NCI-H82 treated with DMSO at 0.1 percent for 48 hours (cell line): ENCODE measurements at regions not wholly inside any gene's neighbourhood (a gene's known extent, or its start where the extent isn't known, plus 50 kb on each side); places are given as distances from the start of the nearest gene placed in this dataset.
"Not testable (repeated sequence)": the region's sequence is repeated elsewhere in the genome, so short reads cannot be mapped to it uniquely, and the experiment has no call there.

Experiments used
- DNase-seq: peaks from one replicate; lab custom pipeline; 2025; ENCODE audit not compliant: unreplicated experiment; lab: John Stamatoyannopoulos, UW

GRCh38 chr11:103727262-103727661, 309.2 kb upstream of the DDI1 start:
- DNase-seq = no peak

GRCh38 chr11:103729617-103730016, 306.8 kb upstream of the DDI1 start:
- DNase-seq = peak; percentile 46

- no peak for DNase-seq
Observed at GRCh38 chr11:103730131-103730940, 306.1 kb upstream of the DDI1 start.

GRCh38 chr11:103731670-103732069, 304.8 kb upstream of the DDI1 start:
- DNase-seq = no peak

GRCh38 chr11:103733889-103734288, 302.6 kb upstream of the DDI1 start:
- no peak for DNase-seq

- no peak for DNase-seq
Observed at GRCh38 chr11:103735497-103736032, 300.9 kb upstream of the DDI1 start.

GRCh38 chr11:103736315-103737036, 300.0 kb upstream of the DDI1 start:
- DNase-seq = no peak

- DNase-seq = no peak
Observed at GRCh38 chr11:103737037-103737622, 299.3 kb upstream of the DDI1 start.

- no peak for DNase-seq
Observed at GRCh38 chr11:103737747-103738146, 298.7 kb upstream of the DDI1 start.

- DNase-seq = not testable (repeated sequence)
Observed at GRCh38 chr11:103739074-103739796, 297.2 kb upstream of the DDI1 start.

GRCh38 chr11:103744496-103745153, 291.8 kb upstream of the DDI1 start:
- DNase-seq = no peak

- no peak for DNase-seq
Observed at GRCh38 chr11:103749158-103749557, 287.3 kb upstream of the DDI1 start.

GRCh38 chr11:103768816-103769215, 267.6 kb upstream of the DDI1 start:
- no peak for DNase-seq

GRCh38 chr11:103773059-103773458, 263.4 kb upstream of the DDI1 start:
- DNase-seq = no peak

- DNase-seq = no peak
Observed at GRCh38 chr11:103773537-103773936, 262.9 kb upstream of the DDI1 start.

GRCh38 chr11:103779054-103779453, 257.4 kb upstream of the DDI1 start:
- DNase-seq = no peak

- no peak for DNase-seq
Observed at GRCh38 chr11:103789952-103790351, 246.5 kb upstream of the DDI1 start.

- no peak for DNase-seq
Observed at GRCh38 chr11:103792981-103793468, 243.4 kb upstream of the DDI1 start.

- no peak for DNase-seq
Observed at GRCh38 chr11:103794262-103794661, 242.2 kb upstream of the DDI1 start.

- no peak for DNase-seq
Observed at GRCh38 chr11:103798026-103798425, 238.4 kb upstream of the DDI1 start.
